ENCODE measurements at regions not wholly inside any gene's neighbourhood (a gene's known extent, or its start where the extent isn't known, plus 50 kb on each side); places are given as distances from the start of the nearest gene placed in this dataset.

GRCh38 chr6:44012078-44012493 lies 115.2 kb downstream of the MRPL14 start:
- no peak for DNase-seq (ENCODE audit: low read depth in 3 of 3)

- no peak for DNase-seq (ENCODE audit: low read depth in 3 of 3)
Observed at GRCh38 chr6:44011350-44011920, 115.8 kb downstream of the MRPL14 start.

- no peak for DNase-seq (ENCODE audit: low read depth in 3 of 3)
Observed at GRCh38 chr6:44010411-44011349, 116.6 kb downstream of the MRPL14 start.

GRCh38 chr6:44009425-44010321 lies 117.6 kb downstream of the MRPL14 start:
- DNase-seq (ENCODE audit: low read depth in 3 of 3), result no peak

GRCh38 chr6:44008821-44009370 lies 118.4 kb downstream of the MRPL14 start:
- DNase-seq (ENCODE audit: low read depth in 3 of 3), result no peak

GRCh38 chr6:44007818-44008621 lies 119.2 kb downstream of the MRPL14 start:
- DNase-seq (ENCODE audit: low read depth in 3 of 3), result no peak

- no peak for DNase-seq (ENCODE audit: low read depth in 3 of 3)
Observed at GRCh38 chr6:44006872-44007303, 120.4 kb downstream of the MRPL14 start.

- no peak for DNase-seq (ENCODE audit: low read depth in 3 of 3)
Observed at GRCh38 chr6:44006123-44006871, 121.0 kb downstream of the MRPL14 start.

GRCh38 chr6:44005507-44005903 lies 121.7 kb downstream of the MRPL14 start:
- no peak for DNase-seq (ENCODE audit: low read depth in 3 of 3)

- no peak for DNase-seq (ENCODE audit: low read depth in 3 of 3)
Observed at GRCh38 chr6:44004625-44005506, 122.4 kb downstream of the MRPL14 start.

- DNase-seq (ENCODE audit: low read depth in 3 of 3), result no peak
Observed at GRCh38 chr6:44004136-44004535, 123.1 kb downstream of the MRPL14 start.

GRCh38 chr6:44003345-44004061 lies 123.7 kb downstream of the MRPL14 start:
- DNase-seq (ENCODE audit: low read depth in 3 of 3), result no peak

- peak; percentile 33 to 52 (median 51) for DNase-seq (ENCODE audit: low read depth in 3 of 3)
Observed at GRCh38 chr6:44002593-44003344, 124.5 kb downstream of the MRPL14 start.

GRCh38 chr6:44002067-44002592 lies 125.1 kb downstream of the MRPL14 start:
- DNase-seq (ENCODE audit: low read depth in 3 of 3), result no peak

GRCh38 chr6:44001318-44002066 lies 125.8 kb downstream of the MRPL14 start:
- DNase-seq (ENCODE audit: low read depth in 3 of 3), result peak in 1 of 3 donors; percentile 19

GRCh38 chr6:44000164-44000842 lies 126.9 kb downstream of the MRPL14 start:
- peak in 1 of 3 donors; percentile 41 for DNase-seq (ENCODE audit: low read depth in 3 of 3)

Measured in stimulated activated CD4-positive, alpha-beta T cell treated with anti-CD3 and anti-CD28 coated beads, TNF-alpha, amount 100 ng/mL, for 48 hours (primary cell).